ENCODE measurements at regions not wholly inside any gene's neighbourhood (a gene's known extent, or its start where the extent isn't known, plus 50 kb on each side); places are given as distances from the start of the nearest gene placed in this dataset.

DNA sequence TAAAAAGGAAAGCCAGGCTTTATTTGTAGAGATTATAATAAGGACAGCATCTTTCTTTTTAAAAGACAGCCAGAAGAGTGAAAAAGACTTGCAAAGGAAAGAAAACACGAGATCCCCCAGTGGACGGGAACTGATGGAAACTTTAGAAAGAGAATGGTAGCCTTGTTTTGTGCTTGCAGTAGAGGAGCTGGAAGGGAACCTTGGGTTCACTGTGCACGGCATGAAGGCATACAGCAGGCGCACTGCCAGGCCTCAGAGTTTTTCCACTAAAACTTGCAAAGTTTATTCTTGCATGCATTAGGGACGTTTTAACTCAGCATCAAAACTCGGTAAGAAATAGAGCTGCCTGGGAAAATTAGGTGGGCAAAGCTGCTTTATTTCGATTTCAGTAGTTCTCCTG is 248.6 kb downstream of the IRX1 start:
- TF ChIP-seq, protein P1, sequence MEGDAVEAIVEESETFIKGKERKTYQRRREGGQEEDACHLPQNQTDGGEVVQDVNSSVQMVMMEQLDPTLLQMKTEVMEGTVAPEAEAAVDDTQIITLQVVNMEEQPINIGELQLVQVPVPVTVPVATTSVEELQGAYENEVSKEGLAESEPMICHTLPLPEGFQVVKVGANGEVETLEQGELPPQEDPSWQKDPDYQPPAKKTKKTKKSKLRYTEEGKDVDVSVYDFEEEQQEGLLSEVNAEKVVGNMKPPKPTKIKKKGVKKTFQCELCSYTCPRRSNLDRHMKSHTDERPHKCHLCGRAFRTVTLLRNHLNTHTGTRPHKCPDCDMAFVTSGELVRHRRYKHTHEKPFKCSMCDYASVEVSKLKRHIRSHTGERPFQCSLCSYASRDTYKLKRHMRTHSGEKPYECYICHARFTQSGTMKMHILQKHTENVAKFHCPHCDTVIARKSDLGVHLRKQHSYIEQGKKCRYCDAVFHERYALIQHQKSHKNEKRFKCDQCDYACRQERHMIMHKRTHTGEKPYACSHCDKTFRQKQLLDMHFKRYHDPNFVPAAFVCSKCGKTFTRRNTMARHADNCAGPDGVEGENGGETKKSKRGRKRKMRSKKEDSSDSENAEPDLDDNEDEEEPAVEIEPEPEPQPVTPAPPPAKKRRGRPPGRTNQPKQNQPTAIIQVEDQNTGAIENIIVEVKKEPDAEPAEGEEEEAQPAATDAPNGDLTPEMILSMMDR (IDR thresholded peaks at IDR 0.05), result no peak
- no peak for TF ChIP-seq POLR2A (IDR thresholded peaks at IDR 0.05)
